HUES48 (cell line): ENCODE measurements at regions not wholly inside any gene's neighbourhood (a gene's known extent, or its start where the extent isn't known, plus 50 kb on each side); places are given as distances from the start of the nearest gene placed in this dataset.
"Not testable (repeated sequence)": the region's sequence is repeated elsewhere in the genome, so short reads cannot be mapped to it uniquely, and the experiment has no call there.

Experiments
- H3K27ac ChIP-seq: one replicate; pipeline ENCODE4 v1.7.0; 2013; ENCODE audit warnings: low read depth, low read length, inconsistent platforms
- H3K27me3 ChIP-seq: 2 replicates; pipeline ENCODE4 v1.6.1; 2013; ENCODE audit warnings: mild to moderate bottlenecking, low read length; ENCODE audit not compliant: control insufficient read depth, insufficient read depth
- H3K36me3 ChIP-seq: 2 replicates; pipeline ENCODE4 v1.6.1; 2013; ENCODE audit warnings: low read length; ENCODE audit not compliant: control insufficient read depth, insufficient read depth
- H3K4me1 ChIP-seq: 2 replicates; pipeline ENCODE4 v1.6.1; 2013; ENCODE audit warnings: mild to moderate bottlenecking, low read length; ENCODE audit not compliant: control insufficient read depth, insufficient read depth
- H3K4me3 ChIP-seq: 2 replicates; pipeline ENCODE4 v1.5.1; 2013; ENCODE audit warnings: mild to moderate bottlenecking, low read depth, low read length
- H3K9ac ChIP-seq: 2 replicates; pipeline ENCODE4 v1.6.1; 2013; ENCODE audit warnings: mild to moderate bottlenecking, low read depth, low read length, moderate library complexity
- H3K9me3 ChIP-seq: 2 replicates; pipeline ENCODE4 v1.6.1; 2013; ENCODE audit warnings: low read length; ENCODE audit not compliant: control insufficient read depth, insufficient read depth

- H3K9me3 ChIP-seq = peaks cover 5% of the 10 kb centered on the region; the same call in 1 of the 2 replicates
- H3K27ac ChIP-seq = no peak overlapping the region
- H3K36me3 ChIP-seq = no peaks in the 10 kb centered on the region
Observed at GRCh38 chr1:217968085-217968484, 317.0 kb upstream of the RRP15 start.

GRCh38 chr1:217969428-217969827 lies 315.7 kb upstream of the RRP15 start:
- Histone ChIP-seq H3K27me3 (no peaks in the 10 kb centered on the region), H3K4me3 (no peak overlapping the region), H3K9me3 (peaks cover 5% of the 10 kb centered on the region; the same call in 1 of the 2 replicates), H3K36me3 (no peaks in the 10 kb centered on the region), H3K9ac (no peak overlapping the region), H3K4me1 (no peaks in the 10 kb centered on the region), H3K27ac (no peak overlapping the region)

More at GRCh38 chr1:217968085-217968484, 317.0 kb upstream of the RRP15 start:
- H3K4me1 ChIP-seq = no peaks in the 10 kb centered on the region
- no peaks in the 10 kb centered on the region for H3K27me3 ChIP-seq
- no peak overlapping the region for H3K4me3 ChIP-seq
- H3K9ac ChIP-seq = no peak overlapping the region

GRCh38 chr1:217977943-217978342 lies 307.1 kb upstream of the RRP15 start:
- Histone ChIP-seq H3K27ac (peak overlapping the region; percentile 17), H3K4me3 (no peak overlapping the region), H3K9ac (no peak overlapping the region), H3K27me3 (no peaks in the 10 kb centered on the region), H3K36me3 (no peaks in the 10 kb centered on the region), H3K9me3 (no peaks in the 10 kb centered on the region), H3K4me1 (peaks cover 13% of the 10 kb centered on the region; the same call in 1 of the 2 replicates)

- Histone ChIP-seq H3K27me3 (no peaks in the 10 kb centered on the region), H3K4me1 (peaks cover 13% of the 10 kb centered on the region; the same call in 1 of the 2 replicates), H3K9me3 (no peaks in the 10 kb centered on the region), H3K36me3 (no peaks in the 10 kb centered on the region), H3K9ac (no peak overlapping the region), H3K27ac (no peak overlapping the region), H3K4me3 (no peak overlapping the region)
Observed at GRCh38 chr1:217981430-217981829, 303.7 kb upstream of the RRP15 start.

GRCh38 chr1:217982331-217983050 lies 302.6 kb upstream of the RRP15 start:
- Histone ChIP-seq H3K4me3 (no peak overlapping the region), H3K9me3 (no peaks in the 10 kb centered on the region), H3K4me1 (peaks cover 11% of the 10 kb centered on the region; the same call in 1 of the 2 replicates), H3K27ac (no peak overlapping the region), H3K36me3 (no peaks in the 10 kb centered on the region), H3K27me3 (no peaks in the 10 kb centered on the region), H3K9ac (no peak overlapping the region)

- Histone ChIP-seq H3K27me3 (no peaks in the 10 kb centered on the region), H3K36me3 (no peaks in the 10 kb centered on the region), H3K9me3 (no peaks in the 10 kb centered on the region), H3K4me3 (no peak overlapping the region), H3K9ac (no peak overlapping the region), H3K4me1 (0 out of 2 replicates have a peak, but pooled peaks cover 6% of the 10 kb centered on the region), H3K27ac (no peak overlapping the region)
Observed at GRCh38 chr1:217983051-217983375, 302.1 kb upstream of the RRP15 start.

GRCh38 chr1:217985641-217986040 lies 299.5 kb upstream of the RRP15 start:
- Histone ChIP-seq H3K4me3 (no peak overlapping the region), H3K4me1 (no peaks in the 10 kb centered on the region), H3K27ac (no peak overlapping the region), H3K9me3 (no peaks in the 10 kb centered on the region), H3K36me3 (no peaks in the 10 kb centered on the region), H3K9ac (no peak overlapping the region), H3K27me3 (no peaks in the 10 kb centered on the region)

- Histone ChIP-seq H3K27ac (no peak overlapping the region), H3K36me3 (no peaks in the 10 kb centered on the region), H3K27me3 (no peaks in the 10 kb centered on the region), H3K9ac (no peak overlapping the region), H3K4me1 (no peaks in the 10 kb centered on the region), H3K4me3 (no peak overlapping the region), H3K9me3 (no peaks in the 10 kb centered on the region)
Observed at GRCh38 chr1:217989510-217989909, 295.6 kb upstream of the RRP15 start.

- no peak overlapping the region for H3K9ac ChIP-seq
- H3K4me3 ChIP-seq = no peak overlapping the region
- no peaks in the 10 kb centered on the region for H3K4me1 ChIP-seq
Observed at GRCh38 chr1:217993439-217993838, 291.7 kb upstream of the RRP15 start.

GRCh38 chr1:218008296-218008695 lies 276.8 kb upstream of the RRP15 start:
- not testable (repeated sequence) for H3K9ac ChIP-seq, H3K36me3 ChIP-seq, H3K27me3 ChIP-seq, H3K27ac ChIP-seq, H3K9me3 ChIP-seq, H3K4me3 ChIP-seq, H3K4me1 ChIP-seq

More at GRCh38 chr1:217993439-217993838, 291.7 kb upstream of the RRP15 start:
- H3K27ac ChIP-seq = no peak overlapping the region
- no peaks in the 10 kb centered on the region for H3K36me3 ChIP-seq
- H3K9me3 ChIP-seq = no peaks in the 10 kb centered on the region
- H3K27me3 ChIP-seq = no peaks in the 10 kb centered on the region

GRCh38 chr1:218015106-218015505 lies 270.0 kb upstream of the RRP15 start:
- not testable (repeated sequence) for H3K27me3 ChIP-seq, H3K4me3 ChIP-seq, H3K27ac ChIP-seq, H3K9ac ChIP-seq, H3K36me3 ChIP-seq
- Histone ChIP-seq H3K4me1 (0 out of 2 replicates have a peak, but pooled peaks cover 14% of the 10 kb centered on the region), H3K9me3 (peaks cover 16% of the 10 kb centered on the region; the same call in 1 of the 2 replicates)
